NCI-H1930 (cell line): ENCODE measurements at regions not wholly inside any gene's neighbourhood (a gene's known extent, or its start where the extent isn't known, plus 50 kb on each side); places are given as distances from the start of the nearest gene placed in this dataset.
A peak's percentile ranks its signal among the peaks of the same experiment; 100 is the strongest.
"Not testable (repeated sequence)": the region's sequence is repeated elsewhere in the genome, so short reads cannot be mapped to it uniquely, and the experiment has no call there.

Source experiments
- DNase-seq, 2 experiments: peaks; one replicate each; lab custom pipeline; 2025; lab: John Stamatoyannopoulos, UW

DNA sequence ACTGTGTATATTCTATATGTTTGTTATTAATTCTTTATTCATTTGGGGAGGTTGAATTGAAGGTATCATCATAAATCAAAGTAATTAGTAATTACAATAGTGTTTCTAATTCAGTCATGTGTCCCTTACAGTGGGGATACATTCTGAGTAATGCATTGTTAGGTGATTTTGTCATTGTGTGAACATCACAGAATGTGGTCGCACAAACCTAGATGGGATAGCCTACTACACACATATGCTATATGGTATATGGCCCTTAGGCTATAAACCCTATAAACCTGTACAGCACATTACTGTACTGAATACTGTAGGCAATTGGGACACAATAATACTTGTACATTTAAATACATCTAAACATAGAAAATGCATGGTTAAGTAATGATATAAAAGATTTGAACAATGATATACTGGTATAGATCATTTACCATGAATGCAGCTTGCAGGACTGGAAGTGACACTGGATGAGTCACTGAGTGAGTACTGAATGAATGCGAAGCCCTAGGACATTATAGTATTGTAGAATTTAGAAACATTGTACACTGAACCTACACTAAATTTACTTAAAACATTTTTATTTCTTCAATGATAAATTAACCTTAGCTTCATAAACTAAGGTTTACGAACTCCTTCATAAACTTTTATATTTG, 936.2 kb upstream of the CHORDC1 start:
- no peak for DNase-seq

DNA sequence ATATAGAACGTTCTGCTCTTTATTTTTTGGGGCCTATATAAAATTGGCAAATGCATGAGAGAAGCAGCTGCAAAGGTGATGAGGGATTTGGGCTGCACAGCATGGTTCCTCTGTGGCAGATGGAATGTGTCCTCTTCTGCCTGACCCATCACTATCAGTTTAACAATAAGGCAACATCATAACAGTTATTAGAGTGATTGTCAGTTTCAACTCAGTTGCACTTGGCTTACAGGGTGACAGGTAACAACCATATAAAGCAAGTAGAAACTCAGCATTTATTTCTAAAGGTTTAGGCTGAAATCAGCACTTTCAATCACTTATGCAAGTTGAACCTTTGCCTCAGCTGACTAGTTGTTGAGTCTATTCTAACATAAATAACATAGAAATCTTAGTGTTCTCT, 935.4 kb upstream of the CHORDC1 start:
- no peak for DNase-seq

DNA sequence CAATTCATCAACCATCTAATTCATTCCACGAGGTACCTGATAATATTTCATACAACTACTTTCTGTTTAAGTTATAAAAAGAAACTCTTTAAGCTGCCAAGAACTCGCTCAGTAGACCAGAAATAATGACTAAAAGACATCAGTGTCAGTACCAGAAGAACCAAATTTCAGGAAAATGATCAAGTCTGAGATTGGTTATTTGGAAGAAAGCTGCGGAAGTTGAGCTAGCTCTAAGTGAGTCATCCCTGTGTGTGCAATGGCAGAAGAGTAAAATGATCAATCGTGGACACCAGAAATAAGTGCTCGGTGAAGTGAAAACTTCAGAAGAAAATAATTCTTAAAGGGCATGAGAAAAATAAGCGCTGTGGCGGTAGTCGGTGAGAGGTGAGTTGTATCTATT, 933.2 kb upstream of the CHORDC1 start:
- DNase-seq = no peak

DNA sequence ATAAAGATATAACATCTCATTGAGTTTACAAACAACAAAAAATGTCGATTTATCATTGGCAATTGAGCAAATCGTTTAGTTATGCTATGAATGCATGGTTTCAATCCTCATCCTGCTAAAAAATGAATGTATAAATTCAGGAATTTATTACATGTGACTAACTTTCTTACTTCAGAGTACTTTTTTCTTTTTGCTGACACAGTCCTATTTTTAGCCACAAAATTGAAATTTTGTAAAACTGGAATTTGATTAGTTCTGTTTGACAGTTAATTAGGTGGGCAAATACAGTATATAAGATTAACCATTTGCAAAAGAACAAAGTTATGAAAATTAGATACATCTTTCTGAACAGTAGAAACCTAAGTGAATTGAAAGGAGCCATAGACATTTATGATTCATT, 925.0 kb upstream of the CHORDC1 start:
- DNase-seq = no peak

DNA sequence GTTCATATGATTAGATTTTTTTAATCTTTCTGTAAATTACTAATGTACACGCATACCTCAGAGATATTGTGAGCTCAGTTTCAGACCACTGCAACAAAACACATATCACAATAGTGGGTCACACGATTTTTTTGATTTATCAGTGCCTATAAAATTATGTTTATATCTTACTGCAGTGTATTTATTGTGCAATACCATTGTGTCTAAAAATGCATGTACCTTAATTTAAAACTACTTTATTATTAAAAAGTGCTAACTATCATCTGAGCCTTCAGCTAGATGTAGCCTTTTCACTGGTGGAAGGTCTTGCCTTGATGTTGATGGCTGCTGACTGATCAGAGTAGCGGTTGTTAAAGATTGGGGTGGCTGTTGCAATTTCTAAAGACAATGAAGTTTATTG, 918.8 kb upstream of the CHORDC1 start:
- DNase-seq = no peak

DNA sequence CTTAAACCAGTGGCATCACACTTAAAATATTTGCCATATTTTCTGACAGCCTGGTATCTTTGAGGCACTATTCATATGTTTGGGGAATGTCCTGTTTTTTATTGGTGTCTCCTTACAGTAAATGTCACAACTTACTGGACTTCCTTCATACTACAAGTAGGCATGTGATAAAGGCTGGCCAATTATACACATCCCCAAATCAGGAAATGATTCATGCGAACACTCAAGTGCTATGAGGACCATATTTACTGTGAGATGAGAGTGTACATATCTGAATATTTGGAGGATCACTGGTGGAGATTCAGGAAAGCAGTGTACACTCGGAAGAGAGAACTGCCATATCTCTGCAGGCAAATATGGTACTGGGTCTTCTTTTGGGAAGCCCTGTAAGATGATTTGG, 913.8 kb upstream of the CHORDC1 start:
- no peak for DNase-seq

DNA sequence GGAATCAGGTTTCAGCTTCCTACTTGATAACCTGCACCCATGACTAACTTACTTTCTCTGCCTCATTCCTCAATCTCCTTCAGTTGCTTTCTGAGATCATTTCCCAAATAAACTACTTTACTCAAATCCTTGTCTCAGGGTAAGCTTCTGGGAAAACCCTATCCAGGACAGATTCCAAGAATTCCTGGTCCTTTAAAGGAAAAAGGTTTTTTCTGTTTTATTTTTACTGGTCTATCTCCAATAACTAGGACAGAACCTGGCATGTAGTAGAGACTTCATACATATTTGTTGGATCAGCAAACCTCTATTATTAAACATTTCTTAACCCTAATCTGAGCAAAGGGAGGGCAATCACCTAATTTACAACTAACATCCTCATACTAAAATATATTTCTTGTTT, 910.5 kb upstream of the CHORDC1 start:
- no peak for DNase-seq

DNA sequence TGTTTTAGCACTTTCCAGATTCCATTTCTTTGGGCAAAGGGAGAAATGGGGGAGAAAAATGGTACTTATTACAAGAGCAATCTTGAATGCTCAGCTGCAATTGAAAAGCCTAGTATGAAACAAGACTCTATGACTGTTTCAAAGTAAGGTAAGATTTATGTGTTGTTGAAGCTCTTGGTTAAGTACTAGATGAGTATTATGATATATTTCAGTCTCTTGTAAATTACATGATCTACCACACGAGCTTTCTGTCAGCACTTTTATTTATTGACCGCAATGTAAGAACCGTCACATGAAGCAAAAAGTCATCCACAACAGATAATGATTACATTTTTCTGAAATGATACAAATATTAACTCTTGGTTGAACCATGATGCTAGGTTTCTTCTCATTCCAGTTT, 906.7 kb upstream of the CHORDC1 start:
- DNase-seq = no peak

DNA sequence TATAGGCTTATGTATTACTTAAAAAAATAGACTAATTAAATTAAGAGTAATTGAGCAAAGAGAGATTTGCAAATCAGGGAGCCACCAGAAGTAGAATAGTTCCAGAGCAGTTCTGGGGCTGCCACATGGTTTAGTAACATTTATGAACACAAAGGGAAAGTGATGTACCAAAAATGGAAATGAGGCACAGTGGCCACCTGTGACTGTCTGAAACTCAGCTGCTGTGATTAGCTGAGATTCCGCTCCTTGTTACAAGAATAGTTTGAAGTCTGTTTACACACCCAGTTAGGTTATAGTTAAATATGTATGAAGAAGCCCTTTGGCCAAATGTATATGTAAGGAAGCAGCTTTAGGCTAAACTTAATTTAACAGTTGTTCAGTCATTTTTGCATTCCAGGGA, 901.5 kb upstream of the CHORDC1 start:
- DNase-seq = no peak

DNA sequence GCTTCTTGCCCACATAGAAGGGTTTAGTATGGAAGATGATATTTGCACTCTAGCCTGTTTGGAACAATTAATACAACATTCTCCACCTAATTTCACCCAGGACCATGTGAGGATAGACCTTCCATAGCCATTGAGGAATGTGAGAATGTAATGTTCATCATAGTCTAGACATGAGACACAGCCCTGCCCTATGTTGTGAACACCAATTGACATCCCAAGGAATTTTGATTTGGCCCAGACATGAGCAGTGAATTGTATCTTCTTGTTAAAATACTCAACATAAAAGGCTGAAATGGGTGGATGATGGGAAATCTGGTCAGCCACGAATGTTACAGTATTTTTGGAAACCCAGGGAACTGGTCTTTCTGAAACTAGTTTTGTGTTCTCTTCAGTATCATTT, 892.3 kb upstream of the CHORDC1 start:
- DNase-seq = no peak

DNA sequence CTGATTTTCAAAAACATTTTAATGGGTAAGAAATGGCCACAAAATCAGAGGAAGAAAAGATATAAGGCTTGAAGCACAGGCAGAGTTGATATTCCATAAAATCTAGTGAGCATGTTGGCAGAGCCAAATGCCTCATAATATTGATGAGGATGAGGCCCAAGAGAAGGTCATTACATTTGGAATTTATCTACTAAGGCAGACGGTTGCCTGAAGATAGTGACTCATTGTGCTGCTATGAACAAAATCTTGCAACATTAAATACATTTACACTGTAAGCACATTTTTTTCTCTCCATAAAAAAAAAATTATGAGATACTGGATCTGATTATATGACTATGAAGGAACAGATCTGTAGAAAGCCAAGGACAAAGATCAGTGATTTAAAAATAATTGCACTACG, 881.4 kb upstream of the CHORDC1 start:
- no peak for DNase-seq

DNA sequence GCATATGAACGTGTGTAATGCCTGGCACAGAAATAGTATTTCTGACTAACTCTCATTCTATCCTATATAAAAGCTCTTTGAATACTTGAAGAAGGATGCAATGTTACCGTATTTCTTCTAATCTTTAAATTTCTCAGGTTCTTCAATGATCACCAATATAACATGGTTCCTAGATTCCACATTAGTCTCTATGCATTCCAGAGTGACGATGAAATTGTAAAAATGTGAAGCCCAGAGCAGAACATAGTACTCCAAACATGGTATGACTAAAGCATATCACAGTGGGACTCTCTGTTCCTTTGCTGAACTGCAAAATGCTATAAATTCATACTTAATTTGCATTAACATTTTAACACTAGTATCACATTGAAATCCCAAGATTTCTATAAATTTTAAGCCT, 877.6 kb upstream of the CHORDC1 start:
- DNase-seq = no peak

DNA sequence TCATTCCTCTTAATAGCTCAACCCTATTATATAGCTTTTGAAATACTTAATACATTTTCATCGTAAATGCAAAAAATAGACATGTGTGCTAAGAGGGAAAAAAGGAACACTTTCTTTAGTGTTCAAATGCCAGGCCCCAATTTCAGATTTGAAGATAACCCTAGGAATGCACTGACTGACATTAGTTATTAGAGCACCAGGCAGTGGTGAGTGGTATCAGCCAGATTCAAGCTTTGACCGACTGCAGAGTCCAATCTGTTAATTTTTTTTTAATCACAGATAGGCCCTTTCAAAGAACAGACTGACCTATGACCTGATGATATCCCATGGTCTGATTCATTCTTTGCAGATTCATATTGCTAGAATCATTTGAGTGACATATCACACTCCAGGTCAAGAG, 874.2 kb upstream of the CHORDC1 start:
- no peak for DNase-seq

DNA sequence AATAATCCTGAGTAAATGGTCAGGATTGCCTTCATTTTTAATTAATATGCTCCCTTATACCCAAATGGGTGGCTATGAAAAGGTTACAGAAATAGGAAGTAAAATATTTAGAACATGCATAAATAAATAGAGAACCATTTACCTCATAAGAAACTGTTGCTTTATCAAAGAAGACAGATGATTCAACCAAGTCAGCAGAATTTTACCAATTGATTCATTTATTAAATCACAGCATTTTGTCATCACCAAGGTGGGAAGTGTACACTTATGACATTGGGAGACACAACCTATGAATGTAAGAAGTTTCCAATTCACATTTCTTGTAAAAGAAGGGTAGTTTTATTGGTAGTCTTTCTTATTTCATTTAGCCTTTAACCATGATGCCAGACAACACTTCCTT, 870.3 kb upstream of the CHORDC1 start:
- no peak for DNase-seq

DNA sequence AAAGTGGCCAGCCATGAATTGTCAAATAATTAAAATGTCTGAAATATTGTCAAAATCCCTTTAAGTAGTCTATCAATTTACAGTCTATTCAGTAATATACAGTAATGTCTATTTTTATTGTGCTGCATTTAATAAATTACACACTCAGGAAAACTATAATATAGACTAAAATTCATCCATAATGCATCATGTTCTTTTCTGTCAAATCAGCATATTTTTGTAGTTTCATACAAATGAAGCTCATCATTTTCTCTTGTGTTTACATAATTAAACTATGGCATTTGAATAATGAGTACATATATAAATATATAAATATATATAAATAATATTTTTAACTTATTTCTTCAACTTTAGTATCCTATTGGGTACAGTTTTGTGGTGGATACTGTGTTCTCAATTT, 868.7 kb upstream of the CHORDC1 start:
- DNase-seq = no peak

DNA sequence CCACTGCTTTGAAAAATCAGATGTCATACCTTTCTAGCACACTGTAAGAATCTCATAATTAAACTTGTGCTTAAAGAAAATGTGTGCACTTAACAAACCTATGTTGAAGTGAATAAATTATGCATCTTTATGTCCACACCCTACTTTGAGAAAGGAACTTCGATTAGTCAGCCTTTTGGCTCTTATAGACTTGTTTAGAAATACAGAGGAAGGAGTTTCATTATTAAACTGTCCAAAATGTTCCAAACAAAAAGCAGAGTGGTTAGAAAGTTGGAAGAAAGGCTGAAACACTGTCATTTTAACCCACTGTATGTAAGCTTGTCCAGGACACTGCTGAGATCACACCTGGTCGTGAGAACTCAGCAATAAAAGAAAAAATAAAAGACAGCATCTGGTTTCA, 863.2 kb upstream of the CHORDC1 start:
- DNase-seq = no peak

DNA sequence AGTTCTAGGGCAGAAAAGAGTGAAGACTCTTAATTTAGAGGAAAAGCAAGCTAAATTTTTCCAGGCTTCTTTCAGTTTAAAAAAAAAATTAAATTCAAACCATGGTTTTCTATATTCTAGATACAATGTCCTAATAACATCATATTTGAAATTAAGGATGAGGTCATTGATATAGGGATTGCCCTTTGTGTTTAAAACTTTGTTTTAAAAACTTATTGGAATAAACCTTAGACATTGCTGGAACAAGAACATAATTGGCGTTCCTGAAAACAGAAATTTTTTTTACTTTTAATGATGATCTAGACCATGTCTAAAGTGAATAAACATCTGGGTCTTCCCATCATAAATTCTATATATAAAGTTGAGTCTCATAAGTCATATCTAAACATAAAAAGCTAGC, 859.4 kb upstream of the CHORDC1 start:
- DNase-seq = no peak

DNA sequence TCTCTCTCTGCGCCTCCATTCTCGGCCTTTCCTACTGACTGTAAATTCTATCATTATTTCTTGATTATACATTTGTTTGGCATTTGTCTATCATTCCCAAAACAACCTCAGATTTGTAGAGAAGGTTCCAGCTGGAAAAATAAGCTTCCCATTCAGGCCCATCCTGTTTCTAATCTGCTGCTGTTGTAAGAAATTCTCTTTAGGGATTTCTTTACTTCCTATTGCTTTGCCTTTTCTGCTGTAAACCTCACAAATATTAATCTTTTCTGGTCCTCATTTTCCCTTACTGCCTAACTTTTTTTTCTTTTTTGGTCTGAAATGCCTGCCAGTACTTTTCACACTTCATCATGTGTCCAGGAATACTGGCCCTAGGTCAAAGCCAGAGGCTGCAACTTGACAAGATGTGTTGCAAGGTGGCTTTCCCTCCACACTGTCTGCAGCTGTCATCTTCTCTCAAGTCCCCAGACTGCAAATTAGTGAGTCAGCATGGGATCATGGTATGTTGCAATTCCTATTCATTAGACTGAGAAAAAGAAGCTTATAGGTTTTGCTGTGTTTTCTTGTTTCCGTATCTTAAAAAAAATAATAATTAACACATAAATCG, 858.7 kb upstream of the CHORDC1 start:
- no peak for DNase-seq

DNA sequence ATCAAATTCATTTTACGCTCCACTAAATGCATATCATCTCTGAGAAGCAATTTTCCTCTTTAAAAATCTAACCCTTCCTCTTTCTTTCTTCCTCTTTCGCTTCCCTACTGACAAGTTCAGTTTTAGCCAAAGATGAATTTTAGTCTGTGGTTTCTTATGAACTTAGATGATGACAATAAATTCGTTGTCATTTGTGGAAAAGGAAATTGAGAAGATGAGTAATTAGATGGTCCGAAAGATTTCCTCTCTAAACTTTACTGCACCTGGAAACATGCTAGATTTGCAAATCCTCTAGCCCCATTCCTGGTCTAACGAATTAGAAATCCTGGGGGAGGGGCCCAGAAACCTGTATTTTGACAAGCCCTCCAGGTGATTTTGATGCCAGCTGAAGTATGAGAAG, 855.4 kb upstream of the CHORDC1 start:
- no peak for DNase-seq

DNA sequence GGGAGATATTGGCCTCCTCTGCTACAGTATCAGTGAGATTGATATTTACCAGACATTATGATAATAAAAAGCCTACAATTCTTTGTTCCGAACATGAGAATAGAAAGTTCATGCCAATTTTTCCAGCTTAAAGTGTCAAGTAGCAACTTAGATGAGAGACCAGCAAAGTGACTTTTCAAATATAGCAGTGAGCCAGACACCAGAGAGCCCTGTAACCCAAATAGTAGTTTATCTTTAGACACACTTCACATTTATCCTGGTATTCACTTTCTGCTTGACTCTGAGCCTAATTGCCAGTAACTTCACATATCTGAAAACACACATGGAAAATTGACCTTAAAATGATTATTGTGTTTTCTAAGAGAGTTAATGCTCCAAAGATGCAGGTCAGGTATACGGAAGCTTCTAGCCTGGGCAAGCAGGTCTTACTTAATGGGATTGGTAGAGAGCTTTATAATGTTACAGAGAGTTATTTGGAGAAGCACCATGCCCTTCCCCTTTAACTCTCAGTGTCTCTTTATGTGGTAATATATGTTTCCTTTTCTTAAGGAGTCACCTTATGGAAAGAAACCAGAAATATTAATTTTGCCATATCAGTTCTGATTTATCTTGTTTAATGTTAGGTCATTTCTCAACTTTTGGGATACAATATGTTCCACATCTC, 852.3 kb upstream of the CHORDC1 start:
- no peak for DNase-seq

DNA sequence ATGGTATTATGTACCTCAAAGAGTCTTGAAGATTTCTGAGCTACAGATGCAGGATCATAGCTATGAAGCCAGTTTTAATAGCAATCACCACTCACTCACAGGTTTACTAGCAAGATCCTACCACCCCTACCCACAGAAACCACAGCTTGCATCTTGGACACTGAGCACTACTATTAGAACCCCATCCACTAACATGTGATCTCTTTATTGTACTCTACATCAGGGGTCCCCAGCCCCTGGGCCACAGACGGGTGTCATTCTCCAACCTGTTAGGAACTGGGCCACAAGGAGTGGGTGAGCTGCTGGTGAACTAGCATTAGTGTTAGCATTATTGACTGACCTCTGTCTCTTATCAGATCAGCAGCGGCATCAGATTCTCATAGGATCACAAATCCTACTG, 844.8 kb upstream of the CHORDC1 start:
- DNase-seq = no peak

DNA sequence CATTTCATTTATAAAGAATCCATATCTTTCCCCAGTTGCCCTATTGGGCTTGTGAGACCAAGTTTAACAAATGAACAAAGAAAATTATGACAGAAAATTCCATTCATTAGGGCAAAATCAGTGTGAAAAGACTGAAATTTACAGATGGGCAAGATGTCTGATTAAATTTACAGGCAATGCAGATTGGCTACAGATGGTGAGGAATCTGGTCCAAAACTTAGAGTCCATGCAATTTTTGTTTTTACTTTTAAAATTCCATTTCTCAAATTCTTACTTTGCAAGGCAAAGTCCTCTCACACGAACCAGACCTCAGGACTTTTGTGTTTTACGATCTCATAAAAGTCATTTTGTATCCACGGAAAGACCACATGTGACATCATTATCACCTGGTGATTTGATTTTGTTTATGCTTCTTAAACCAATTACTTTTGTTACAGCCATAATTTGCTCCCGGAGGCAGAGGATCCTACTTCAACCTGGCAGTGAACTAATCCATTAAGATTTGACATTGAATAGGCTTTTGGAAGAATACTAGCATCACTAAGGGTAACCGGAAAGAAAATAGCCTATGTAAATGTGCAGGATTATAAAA, 843.7 kb upstream of the CHORDC1 start:
- DNase-seq = peak; percentile 57 to 67

DNA sequence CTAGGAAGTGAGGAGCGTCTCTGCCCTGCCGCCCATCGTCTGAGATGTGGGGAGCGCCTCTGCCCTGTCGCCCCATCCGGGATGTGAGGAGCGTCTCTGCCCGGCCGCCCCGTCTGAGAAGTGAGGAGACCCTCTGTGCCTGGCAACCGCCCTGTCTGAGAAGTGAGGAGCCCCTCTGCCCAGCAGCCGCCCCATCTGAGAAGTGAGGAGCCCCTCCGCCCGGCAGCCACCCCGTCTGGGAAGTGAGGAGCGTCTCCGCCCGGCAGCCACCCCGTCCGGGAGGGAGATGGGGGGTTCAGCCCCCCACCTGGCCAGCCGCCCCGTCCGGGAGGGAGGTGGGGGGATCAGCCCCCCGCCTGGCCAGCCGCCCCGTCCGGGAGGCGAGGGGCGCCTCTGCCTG, 840.5 kb upstream of the CHORDC1 start:
- DNase-seq = not testable (repeated sequence)
